Activated T-helper 2 cell treated with anti-CD3 and anti-CD28 coated beads, Interferon-gamma antibody, Interleukin-2, Interleukin-4, amounts not matched to agents 10 μg/mL and 5 μg/mL and 100 μg/mL, durations not matched to agents 14 hours and 24 hours and 36 hours (primary cell): ENCODE measurements at regions not wholly inside any gene's neighbourhood (a gene's known extent, or its start where the extent isn't known, plus 50 kb on each side); places are given as distances from the start of the nearest gene placed in this dataset.

ENCODE experiments used
- DNase-seq: peaks from one replicate; pipeline ENCODE4 v3.0.0; 2021; ENCODE audit warnings: low spot score
- H3K27ac Mint-ChIP-seq: one replicate; pipeline ENCODE4 v1.8.0; 2021; ENCODE audit warnings: mixed read lengths
- H3K27me3 Mint-ChIP-seq: one replicate; pipeline ENCODE4 v1.8.0; 2021; ENCODE audit warnings: low read depth, mixed read lengths
- H3K36me3 Mint-ChIP-seq: one replicate; pipeline ENCODE4 v1.8.0; 2021; ENCODE audit warnings: low read depth, mixed read lengths
- H3K4me1 Mint-ChIP-seq: one replicate; pipeline ENCODE4 v1.8.0; 2021; ENCODE audit warnings: low read depth, mixed read lengths
- H3K4me3 Mint-ChIP-seq: one replicate; pipeline ENCODE4 v1.8.0; 2021; ENCODE audit warnings: low read depth, mild to moderate bottlenecking, moderate library complexity, mixed read lengths
- H3K9me3 Mint-ChIP-seq: one replicate; pipeline ENCODE4 v1.8.0; 2021; ENCODE audit warnings: mixed read lengths
- intact Hi-C: fragments of 100-400 bp; cut with micrococcal nuclease; formaldehyde crosslinking; loops from one replicate; pipeline ENCODE4 v1.15.1; 2023

DNA sequence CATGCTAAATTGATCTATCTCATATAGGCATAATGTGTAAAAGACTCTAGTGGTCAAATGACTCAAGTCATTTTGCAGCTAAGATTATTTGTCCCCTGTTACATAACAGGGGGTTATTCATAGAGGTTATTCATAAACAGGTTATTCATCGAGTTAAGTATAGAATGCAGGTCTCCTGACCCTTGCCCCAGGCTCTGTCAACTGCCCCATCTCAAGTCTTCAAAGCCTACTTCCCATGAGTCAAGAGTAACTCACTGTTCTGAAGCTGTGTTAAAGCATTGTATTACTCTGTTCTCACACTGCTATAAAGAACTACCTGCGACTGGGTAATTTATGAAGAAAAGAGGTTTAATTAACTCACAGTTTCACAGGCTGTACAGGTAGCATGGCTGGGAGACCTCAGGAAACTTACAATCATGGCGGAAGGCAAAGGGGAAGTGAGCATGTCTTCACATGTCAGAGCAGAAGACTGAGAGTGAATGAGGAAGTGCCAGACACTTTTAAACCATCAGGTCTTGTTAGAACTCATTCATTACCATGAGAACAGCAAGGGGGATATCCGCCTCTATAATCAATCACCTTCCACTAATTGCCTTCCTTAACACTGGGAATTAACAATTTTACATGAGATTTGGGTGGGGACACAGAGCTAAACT lies 226.2 kb upstream of the BLID start:
- no peak overlapping the region for H3K4me3 Mint-ChIP-seq
- intact Hi-C loops = no loop called here
- no peak overlapping the region for H3K27ac Mint-ChIP-seq
- H3K36me3 Mint-ChIP-seq = no peaks in the 10 kb centered on the region
- H3K4me1 Mint-ChIP-seq = no peaks in the 10 kb centered on the region
- DNase-seq = no peak
- H3K27me3 Mint-ChIP-seq = no peaks in the 10 kb centered on the region
- no peaks in the 10 kb centered on the region for H3K9me3 Mint-ChIP-seq

DNA sequence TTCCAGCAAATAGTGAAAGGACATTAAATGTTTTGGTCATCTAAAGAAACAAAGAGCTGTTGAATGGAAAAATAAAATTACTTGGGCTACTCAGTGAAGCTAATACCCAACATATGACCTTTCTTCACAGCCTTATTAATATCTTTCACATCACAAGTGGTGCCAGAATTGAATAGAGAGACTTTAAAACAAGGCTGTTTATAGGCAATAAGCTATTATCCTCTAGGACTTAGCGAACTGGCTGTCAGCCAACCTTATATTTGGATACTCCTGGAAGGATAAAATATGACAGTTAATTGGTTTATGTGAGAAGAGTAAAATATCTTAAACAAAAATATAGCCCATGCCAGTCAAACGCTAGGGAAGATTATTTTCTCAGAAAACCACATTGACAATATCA lies 225.5 kb upstream of the BLID start:
- intact Hi-C loops = no loop called here
- Mint-ChIP-seq H3K36me3 (no peaks in the 10 kb centered on the region), H3K4me1 (no peaks in the 10 kb centered on the region), H3K9me3 (no peaks in the 10 kb centered on the region), H3K27ac (no peak overlapping the region), H3K27me3 (no peaks in the 10 kb centered on the region), H3K4me3 (no peak overlapping the region)
- DNase-seq = no peak

DNA sequence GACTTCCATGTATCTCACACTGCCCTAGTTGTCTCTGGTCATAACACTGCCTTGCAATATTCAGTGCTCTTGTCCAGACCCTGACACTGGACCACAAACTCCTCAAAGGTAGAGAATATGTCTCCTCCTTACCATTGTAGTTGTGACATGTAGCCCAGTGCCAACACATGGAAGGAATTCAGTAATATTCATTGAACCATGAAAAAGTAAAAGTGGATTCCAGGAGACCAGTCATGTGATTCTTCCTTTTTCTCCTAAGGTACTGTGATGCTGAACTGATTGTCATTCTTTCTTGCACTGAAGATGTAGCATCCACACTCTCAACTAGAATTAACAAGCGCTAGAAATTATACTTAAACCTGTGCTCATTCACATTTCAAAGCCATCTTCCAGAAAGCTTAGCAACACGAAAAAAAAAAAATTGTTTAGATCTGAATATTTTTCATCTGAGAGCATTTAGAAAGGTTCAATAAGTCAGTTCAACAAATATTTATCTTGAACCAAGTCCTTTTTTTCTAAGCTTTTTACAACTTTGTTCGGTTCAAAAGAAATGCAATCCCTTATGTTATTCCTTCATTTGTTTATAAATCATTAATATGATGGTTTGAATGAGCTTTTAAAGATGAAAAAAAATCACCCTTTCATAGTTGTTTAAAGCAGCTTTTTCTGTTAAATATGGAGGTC lies 224.7 kb upstream of the BLID start:
- Mint-ChIP-seq H3K27me3 (no peaks in the 10 kb centered on the region), H3K4me3 (no peak overlapping the region), H3K9me3 (no peaks in the 10 kb centered on the region), H3K27ac (no peak overlapping the region), H3K4me1 (no peaks in the 10 kb centered on the region), H3K36me3 (no peaks in the 10 kb centered on the region)
- intact Hi-C loops = no loop called here
- DNase-seq = no peak

DNA sequence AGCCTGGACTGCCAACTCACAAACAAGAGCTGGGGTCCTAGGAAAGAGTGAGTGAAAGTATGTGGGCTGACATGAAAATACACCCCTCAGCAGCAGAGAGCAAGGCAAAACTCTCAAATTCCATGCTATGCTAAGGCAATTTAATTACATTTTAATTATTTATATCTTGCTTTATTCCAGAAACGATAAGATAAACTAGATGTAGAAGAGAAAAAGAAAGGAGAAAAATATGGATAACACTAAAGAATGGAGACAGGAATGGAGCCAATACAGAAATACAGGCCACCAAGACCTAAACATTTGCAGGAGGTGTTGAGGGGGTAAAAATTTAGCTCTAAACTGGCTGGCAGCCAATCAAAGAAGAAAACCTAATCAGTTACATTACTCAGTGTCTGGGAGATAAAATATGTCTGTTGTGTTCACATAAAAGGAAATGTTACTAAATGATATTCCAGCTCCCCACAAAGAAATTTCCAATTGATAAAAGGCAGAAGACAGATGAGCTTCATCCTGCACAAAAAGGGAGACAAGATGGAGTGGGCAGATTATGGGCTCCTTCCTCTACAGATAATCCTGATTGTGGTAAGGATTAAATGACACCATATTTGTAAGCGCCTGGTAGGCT lies 223.5 kb upstream of the BLID start:
- Mint-ChIP-seq H3K9me3 (no peaks in the 10 kb centered on the region), H3K27me3 (no peaks in the 10 kb centered on the region), H3K4me3 (no peak overlapping the region), H3K27ac (no peak overlapping the region), H3K36me3 (no peaks in the 10 kb centered on the region), H3K4me1 (no peaks in the 10 kb centered on the region)
- intact Hi-C loops = no loop called here
- DNase-seq = no peak

DNA sequence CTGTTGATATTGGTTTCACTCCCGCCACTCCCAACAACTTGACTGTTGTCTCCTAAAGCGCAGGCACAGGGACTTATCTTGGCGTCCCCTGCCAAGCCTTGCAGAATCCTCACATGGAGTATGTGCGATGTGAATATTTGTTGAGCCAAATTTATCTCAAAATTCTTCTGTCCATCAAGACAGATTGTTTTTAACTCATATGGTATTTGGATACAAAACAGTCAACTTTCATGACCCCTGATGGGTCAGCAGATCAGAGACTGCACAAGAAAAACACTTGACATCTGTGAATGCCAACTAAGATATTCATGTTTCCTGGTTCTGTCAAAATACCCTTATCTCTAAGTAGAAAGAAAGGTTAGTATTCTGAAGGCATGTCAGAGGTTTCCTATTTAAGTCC lies 221.7 kb upstream of the BLID start:
- no peaks in the 10 kb centered on the region for H3K9me3 Mint-ChIP-seq
- H3K27ac Mint-ChIP-seq = no peak overlapping the region
- no peak for DNase-seq
- no peaks in the 10 kb centered on the region for H3K4me1 Mint-ChIP-seq
- no peak overlapping the region for H3K4me3 Mint-ChIP-seq
- intact Hi-C loops = no loop called here
- H3K36me3 Mint-ChIP-seq = no peaks in the 10 kb centered on the region
- H3K27me3 Mint-ChIP-seq = no peaks in the 10 kb centered on the region

DNA sequence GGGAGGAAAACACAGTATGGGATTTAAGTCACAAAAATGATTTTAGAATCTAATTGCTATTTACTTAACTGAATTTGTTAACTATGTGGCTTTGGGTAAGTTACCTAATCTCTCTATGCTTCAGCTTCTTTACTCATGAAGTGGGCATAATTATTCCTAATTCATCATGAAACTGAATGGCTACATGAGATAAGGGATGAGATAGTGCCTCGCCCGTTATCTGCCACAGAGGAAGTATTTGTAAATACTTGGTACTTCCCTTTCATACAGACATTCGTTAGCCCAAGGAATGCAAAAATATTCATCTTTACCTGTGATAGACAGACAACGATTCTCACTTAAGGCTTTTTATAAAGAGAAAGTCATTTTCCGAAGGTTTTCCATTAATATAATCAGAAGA lies 221.2 kb upstream of the BLID start:
- no peak overlapping the region for H3K27ac Mint-ChIP-seq
- no peak for DNase-seq
- intact Hi-C loops = no loop called here

DNA sequence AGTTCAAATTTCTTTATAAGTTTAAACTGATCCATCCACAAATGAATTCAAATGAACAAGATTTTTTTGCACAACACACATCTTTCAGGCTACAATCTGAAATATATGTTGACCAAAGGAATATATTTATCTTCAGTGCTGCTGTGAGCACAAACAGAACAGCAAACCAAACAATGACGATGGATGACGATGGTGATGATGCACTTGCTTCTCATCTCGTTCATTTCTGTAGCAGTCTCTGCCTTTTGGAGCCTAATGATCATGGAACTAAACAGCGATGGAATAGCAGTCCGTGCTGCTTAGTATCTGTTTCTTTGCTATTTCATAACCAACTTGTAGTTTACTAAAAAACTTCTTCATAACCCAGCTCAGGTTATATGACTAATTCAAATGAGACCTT lies 220.7 kb upstream of the BLID start:
- DNase-seq = no peak
- Mint-ChIP-seq H3K4me3 (no peak overlapping the region), H3K4me1 (no peaks in the 10 kb centered on the region), H3K27me3 (no peaks in the 10 kb centered on the region), H3K36me3 (no peaks in the 10 kb centered on the region), H3K27ac (no peak overlapping the region), H3K9me3 (no peaks in the 10 kb centered on the region)
- intact Hi-C loops = no loop called here

More for the DNA sequence above, 221.2 kb upstream of the BLID start:
- H3K4me3 Mint-ChIP-seq = no peak overlapping the region
- no peaks in the 10 kb centered on the region for H3K9me3 Mint-ChIP-seq
- no peaks in the 10 kb centered on the region for H3K4me1 Mint-ChIP-seq
- no peaks in the 10 kb centered on the region for H3K36me3 Mint-ChIP-seq
- no peaks in the 10 kb centered on the region for H3K27me3 Mint-ChIP-seq

DNA sequence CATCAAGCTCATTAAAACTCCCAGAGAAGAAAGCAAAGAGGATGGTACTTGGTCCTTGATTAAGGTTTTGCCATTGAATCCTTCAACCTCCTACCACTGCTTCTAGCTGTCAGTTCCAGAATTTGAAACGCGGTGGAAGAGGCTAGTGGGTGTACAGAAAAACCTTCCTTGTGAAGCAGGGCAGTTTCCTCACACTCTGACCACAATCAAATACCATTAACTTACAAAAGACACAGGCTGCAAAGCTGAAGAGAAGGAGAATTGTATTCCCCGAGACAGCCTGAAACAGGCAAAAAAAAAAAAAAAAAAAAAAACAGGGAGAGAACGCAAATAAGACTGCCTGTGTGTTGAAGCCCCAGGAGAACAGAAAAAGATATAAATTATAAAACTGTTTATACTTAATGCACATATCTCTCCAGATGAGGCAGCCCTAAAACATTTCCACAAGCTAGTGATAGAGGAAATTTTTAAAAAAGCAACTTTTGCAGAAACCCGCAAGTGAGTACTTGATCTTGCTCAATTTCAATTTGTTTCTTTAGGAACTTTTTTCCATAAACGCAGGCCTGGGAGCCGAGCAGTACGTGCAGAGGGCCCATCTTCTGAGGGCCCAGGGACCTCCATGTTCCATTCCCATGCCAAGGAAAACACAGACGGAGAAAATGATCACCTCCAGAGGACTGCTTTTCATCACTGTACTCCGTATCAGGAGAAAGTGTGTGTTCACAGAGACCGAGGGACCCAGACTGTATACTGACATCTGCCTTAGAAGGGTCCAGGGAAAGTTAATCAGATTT lies 218.7 kb upstream of the BLID start:
- no peaks in the 10 kb centered on the region for H3K36me3 Mint-ChIP-seq
- intact Hi-C loops = no loop called here

DNA sequence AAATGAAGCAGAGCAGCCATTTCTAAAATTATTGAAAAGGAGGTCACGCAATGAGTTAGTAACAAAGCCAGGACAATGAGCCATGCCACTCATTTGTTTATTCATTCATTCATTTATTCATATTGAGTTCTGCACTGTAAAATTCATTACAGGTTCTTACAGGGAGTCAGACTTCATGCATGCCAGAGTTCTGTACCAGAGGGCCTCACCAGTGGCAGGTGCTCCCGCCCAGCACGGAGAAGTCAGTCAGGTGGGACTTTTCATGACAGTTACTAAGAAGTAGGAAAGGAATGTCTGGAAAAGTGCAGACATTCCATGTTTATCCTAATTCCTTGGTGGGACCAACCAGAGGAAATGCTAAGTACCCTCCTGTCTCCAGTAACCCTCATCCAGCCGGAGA lies 217.5 kb upstream of the BLID start:
- Mint-ChIP-seq H3K4me1 (no peaks in the 10 kb centered on the region), H3K27me3 (no peaks in the 10 kb centered on the region), H3K9me3 (no peaks in the 10 kb centered on the region), H3K36me3 (no peaks in the 10 kb centered on the region), H3K4me3 (no peak overlapping the region), H3K27ac (no peak overlapping the region)
- no peak for DNase-seq
- intact Hi-C loops = no loop called here

More for the DNA sequence above, 218.7 kb upstream of the BLID start:
- H3K27ac Mint-ChIP-seq = no peak overlapping the region
- DNase-seq = no peak
- H3K27me3 Mint-ChIP-seq = no peaks in the 10 kb centered on the region
- no peaks in the 10 kb centered on the region for H3K9me3 Mint-ChIP-seq
- H3K4me3 Mint-ChIP-seq = no peak overlapping the region
- H3K4me1 Mint-ChIP-seq = no peaks in the 10 kb centered on the region

DNA sequence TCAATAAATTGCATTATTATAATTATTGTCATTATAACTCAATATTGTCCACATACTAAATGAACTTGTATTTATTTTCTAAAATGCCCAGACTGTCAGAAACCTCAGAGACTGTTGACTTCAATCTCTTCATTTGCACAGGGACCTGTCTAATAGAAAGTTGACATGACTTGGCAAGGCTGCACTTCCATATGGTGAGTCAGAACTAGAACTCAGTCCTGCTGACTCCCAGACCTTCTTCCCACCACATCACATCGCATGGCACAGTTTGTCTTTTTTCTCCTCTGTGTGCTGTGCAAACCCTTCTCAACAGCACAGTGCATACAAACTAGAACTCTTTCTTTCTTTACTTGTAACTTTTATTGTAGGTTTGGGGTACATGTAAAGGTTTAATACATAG lies 215.1 kb upstream of the BLID start:
- DNase-seq = no peak
- intact Hi-C loops = no loop called here
- Mint-ChIP-seq H3K4me1 (no peaks in the 10 kb centered on the region), H3K9me3 (no peaks in the 10 kb centered on the region), H3K4me3 (no peak overlapping the region), H3K36me3 (no peaks in the 10 kb centered on the region), H3K27me3 (no peaks in the 10 kb centered on the region), H3K27ac (no peak overlapping the region)

DNA sequence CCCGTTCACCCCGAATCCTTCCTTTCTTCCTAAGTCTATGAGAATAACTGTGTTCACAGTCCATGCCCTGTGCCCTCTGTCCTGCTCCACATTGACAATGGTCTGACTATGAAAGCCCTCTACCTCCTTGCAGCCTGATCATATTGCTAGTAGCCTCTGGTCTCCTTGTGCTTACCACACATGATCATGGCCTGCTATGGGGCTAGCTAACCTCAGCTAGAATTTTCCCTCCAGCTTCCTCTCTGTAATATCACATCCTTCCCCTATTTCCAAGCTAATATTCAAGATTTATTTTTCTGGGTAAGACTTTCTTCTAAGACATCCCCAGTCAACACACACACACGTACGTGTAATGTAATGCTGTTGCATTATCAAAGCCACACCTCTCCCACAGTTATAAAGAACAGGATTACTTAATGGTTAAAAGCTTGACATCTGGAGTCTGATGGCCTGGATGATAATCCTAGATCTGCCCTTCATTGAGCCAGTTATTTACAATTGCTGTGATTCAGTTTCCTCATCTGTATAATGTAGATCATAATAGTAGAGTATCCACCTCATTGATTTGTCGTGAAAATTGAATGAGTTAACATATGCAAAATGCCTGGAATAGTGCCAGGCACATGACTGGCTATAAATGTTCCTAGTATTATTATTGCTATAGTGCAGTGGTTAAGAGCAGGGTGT lies 214.4 kb upstream of the BLID start:
- no peak overlapping the region for H3K27ac Mint-ChIP-seq
- H3K9me3 Mint-ChIP-seq = no peaks in the 10 kb centered on the region
- no peaks in the 10 kb centered on the region for H3K4me1 Mint-ChIP-seq
- no peaks in the 10 kb centered on the region for H3K27me3 Mint-ChIP-seq
- no peak for DNase-seq
- intact Hi-C loops = no loop called here
- no peaks in the 10 kb centered on the region for H3K36me3 Mint-ChIP-seq
- H3K4me3 Mint-ChIP-seq = no peak overlapping the region

DNA sequence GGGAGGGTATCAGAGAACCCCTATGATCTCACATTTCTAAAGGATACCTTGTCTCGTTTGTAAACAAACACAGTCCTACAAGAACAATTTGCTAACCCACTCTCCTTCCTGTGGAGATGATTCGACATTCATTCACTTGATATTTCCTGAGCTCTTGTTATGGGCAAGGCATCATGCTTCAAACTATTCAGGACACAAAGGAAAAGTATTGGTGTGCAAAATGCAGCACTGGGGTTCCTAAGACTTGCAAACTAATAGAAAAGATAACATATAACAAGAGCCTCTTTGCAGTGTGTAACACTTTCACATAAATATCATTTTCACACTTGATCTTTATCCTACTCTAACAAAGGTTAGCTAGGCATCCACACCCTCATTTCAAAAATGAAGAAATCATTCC lies 211.5 kb upstream of the BLID start:
- H3K36me3 Mint-ChIP-seq = no peaks in the 10 kb centered on the region
- no peaks in the 10 kb centered on the region for H3K9me3 Mint-ChIP-seq

More for the DNA sequence above, 211.5 kb upstream of the BLID start:
- no peak overlapping the region for H3K4me3 Mint-ChIP-seq
- H3K27ac Mint-ChIP-seq = no peak overlapping the region
- DNase-seq = no peak
- intact Hi-C loops = no loop called here
- H3K4me1 Mint-ChIP-seq = no peaks in the 10 kb centered on the region
- no peaks in the 10 kb centered on the region for H3K27me3 Mint-ChIP-seq
